Adipocyte (in vitro differentiated cells): ENCODE measurements at regions not wholly inside any gene's neighbourhood (a gene's known extent, or its start where the extent isn't known, plus 50 kb on each side); places are given as distances from the start of the nearest gene placed in this dataset.
"Not testable (repeated sequence)": the region's sequence is repeated elsewhere in the genome, so short reads cannot be mapped to it uniquely, and the experiment has no call there.

Source experiments
- DNase-seq: peaks from one replicate; pipeline ENCODE4 v3.0.0-alpha.2; 2015; ENCODE audit warnings: low read depth
- H3K27me3 ChIP-seq: replicated peaks from 2 replicates; pipeline ENCODE4 v1.7.0; 2013; ENCODE audit warnings: mild to moderate bottlenecking, low read length, moderate library complexity; ENCODE audit not compliant: control insufficient read depth, insufficient read depth
- H3K36me3 ChIP-seq: 2 replicates; pipeline ENCODE4 v1.7.0; 2013; ENCODE audit warnings: low read length, mild to moderate bottlenecking, moderate library complexity; ENCODE audit not compliant: control insufficient read depth, insufficient read depth, severe bottlenecking
- H3K4me1 ChIP-seq: 2 replicates; pipeline ENCODE4 v1.7.0; 2013; ENCODE audit warnings: mild to moderate bottlenecking, low read length, moderate library complexity; ENCODE audit not compliant: control insufficient read depth, insufficient read depth
- H3K4me3 ChIP-seq: 2 replicates; pipeline ENCODE4 v1.7.0; 2013; ENCODE audit warnings: mild to moderate bottlenecking, low read length, moderate library complexity
- H3K9ac ChIP-seq: 2 replicates; pipeline ENCODE4 v1.7.0; 2013; ENCODE audit warnings: mild to moderate bottlenecking, low read length, moderate library complexity
- H3K9me3 ChIP-seq: 2 replicates; pipeline ENCODE4 v1.7.0; 2013; ENCODE audit warnings: mild to moderate bottlenecking, low read length, moderate library complexity; ENCODE audit not compliant: control insufficient read depth

DNA sequence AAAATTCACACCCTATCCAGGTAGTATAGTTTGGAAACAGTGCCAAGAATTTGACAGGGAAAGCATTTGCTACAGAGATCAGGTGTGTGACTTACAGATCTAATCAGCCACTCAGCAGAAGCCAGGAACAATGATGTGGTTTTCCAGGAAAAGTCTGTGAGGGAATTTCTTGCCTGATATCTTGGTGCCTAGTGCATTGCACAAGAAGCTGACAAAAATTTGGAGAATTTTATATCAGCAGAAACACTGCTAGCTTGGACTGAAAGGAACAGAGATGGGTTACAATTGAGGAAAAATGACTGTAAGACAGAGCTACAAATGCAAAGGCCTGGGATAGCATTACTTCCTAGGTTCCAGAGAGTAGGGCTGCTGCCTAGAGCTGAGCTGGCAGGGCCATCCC, 658.1 kb upstream of the CHD1 start:
- H3K27me3 ChIP-seq: no peaks in the 10 kb centered on the region
- no peak for DNase-seq
- no peak overlapping the region for H3K4me3 ChIP-seq
- no peak overlapping the region for H3K9ac ChIP-seq
- H3K36me3 ChIP-seq: no peaks in the 10 kb centered on the region
- H3K9me3 ChIP-seq: no peaks in the 10 kb centered on the region
- no peaks in the 10 kb centered on the region for H3K4me1 ChIP-seq

DNA sequence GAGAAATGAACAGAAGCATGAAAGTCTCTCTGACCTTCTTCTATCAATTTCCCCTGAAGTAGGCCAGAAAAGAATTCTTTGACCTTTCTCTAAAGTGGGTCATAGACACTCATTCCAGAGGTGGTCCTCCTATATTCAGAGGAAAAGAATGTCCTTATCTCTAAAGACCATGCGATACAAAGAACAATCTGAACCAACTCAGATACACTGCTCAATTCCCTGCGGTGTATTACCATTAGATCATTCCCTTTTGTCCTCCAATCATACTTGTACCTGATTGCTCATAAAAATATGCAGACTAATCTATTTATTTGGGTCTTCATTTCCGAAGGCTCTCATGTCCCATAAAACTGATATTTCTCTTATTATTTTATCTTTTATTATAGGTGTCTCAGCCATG, 652.4 kb upstream of the CHD1 start:
- H3K9ac ChIP-seq, DNase-seq, H3K4me3 ChIP-seq, H3K27me3 ChIP-seq, H3K9me3 ChIP-seq, H3K4me1 ChIP-seq, H3K36me3 ChIP-seq: not testable (repeated sequence)

DNA sequence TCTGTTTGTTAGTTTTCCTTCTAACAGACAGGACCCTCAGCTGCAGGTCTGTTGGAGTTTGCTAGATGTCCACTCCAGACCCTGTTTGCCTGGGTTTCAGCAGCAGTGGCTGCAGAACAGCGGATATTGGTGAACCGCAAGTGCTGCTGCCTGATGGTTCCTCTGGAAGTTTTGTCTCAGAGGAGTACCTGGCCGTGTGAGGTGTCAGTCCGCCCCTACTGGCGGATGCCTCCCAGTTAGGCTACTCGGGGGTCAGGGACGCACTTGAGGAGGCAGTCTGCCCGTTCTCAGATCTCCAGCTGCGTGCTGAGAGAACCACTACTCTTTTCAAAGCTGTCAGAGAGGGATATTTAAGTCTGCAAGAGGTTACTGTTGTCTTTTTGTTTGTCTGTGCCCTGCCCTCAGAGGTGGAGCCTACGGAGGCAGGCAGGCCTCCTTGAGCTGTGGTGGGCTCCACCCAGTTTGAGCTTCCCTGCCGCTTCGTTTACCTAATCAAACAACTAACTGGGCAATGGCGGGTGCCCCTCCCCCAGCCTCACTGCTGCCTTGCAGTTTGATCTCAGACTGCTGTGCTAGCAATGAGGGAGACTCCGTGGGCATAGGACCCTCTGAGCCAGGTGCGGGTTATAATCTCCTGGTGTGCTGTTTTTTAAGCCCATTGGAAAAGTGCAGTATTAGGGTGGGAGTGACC, 634.3 kb upstream of the CHD1 start:
- not testable (repeated sequence) for H3K9me3 ChIP-seq, DNase-seq, H3K27me3 ChIP-seq, H3K9ac ChIP-seq, H3K4me1 ChIP-seq, H3K36me3 ChIP-seq, H3K4me3 ChIP-seq

DNA sequence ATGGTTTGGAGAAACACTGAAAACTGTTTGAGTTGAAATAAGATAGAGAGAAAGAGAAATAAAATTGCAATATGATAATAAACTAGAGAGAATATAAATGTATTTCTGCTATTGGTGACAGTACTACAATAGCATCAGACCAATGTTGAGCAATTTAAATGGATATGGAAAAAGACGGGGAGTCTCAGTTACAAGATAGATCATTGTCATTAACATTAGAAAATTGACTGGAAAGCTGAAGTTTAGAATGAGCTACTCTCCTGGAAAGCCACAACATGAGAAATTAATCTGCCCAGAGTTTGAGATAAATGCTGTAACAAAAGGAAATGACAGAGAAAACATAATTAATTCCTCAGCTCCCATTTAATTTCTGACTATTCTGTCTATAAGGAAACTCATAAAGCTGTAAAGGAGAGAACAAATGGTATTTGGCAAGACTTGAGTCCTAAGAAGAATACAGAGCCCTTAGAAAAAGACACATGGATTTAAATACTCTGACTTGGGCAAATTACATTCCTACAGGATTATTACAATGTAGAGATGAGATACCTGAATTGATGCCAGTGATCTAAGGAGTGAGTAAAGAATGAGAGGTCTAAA, 624.5 kb upstream of the CHD1 start:
- Histone ChIP-seq H3K4me3 (no peak overlapping the region), H3K36me3 (no peaks in the 10 kb centered on the region), H3K9me3 (no peaks in the 10 kb centered on the region), H3K27me3 (no peaks in the 10 kb centered on the region), H3K9ac (no peak overlapping the region), H3K4me1 (no peaks in the 10 kb centered on the region)
- DNase-seq: no peak

DNA sequence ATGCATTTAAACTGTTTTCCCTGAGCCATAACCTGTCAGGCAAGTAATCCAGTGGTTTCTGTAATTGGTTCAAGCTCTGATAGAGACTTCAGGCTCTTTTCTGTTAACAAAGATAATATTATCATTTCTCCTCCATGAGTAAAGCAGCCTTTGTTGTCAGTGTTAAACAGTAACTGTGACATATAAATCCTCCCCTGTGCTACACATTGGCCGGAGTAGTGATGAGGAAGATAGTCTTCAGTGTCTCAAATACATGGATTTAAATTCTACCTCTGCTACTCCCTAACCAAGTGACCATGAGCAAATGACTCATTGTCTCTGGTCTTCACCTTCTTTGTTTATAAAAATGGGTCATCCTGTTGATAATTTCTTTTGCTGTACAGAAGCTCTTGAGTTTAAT, 615.5 kb upstream of the CHD1 start:
- H3K9ac ChIP-seq: no peak overlapping the region
- DNase-seq: no peak

DNA sequence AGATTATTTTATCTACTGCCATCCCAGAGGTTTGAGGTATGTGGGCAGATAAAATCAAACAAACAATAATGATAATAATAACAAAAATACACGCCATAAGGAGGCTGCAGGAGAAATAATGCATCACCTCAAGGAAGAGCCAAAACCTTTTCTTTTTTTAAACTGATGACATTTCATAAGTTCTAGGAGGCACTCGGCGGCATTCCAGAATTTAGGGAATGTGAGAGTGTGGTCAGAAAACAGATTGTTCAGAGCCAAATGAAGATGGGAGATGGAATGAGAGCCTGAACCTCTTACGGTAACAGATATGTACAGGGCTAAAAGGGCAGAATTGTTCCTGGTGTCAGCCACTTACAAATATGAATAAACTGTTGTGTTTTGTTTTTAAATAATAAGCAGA, 615.0 kb upstream of the CHD1 start:
- H3K9ac ChIP-seq: no peak overlapping the region
- no peaks in the 10 kb centered on the region for H3K27me3 ChIP-seq
- H3K36me3 ChIP-seq: no peaks in the 10 kb centered on the region
- no peak for DNase-seq
- no peaks in the 10 kb centered on the region for H3K4me1 ChIP-seq
- H3K9me3 ChIP-seq: no peaks in the 10 kb centered on the region
- no peak overlapping the region for H3K4me3 ChIP-seq

More for the DNA sequence above, 615.5 kb upstream of the CHD1 start:
- no peaks in the 10 kb centered on the region for H3K9me3 ChIP-seq
- H3K4me3 ChIP-seq: no peak overlapping the region
- no peaks in the 10 kb centered on the region for H3K4me1 ChIP-seq
- H3K36me3 ChIP-seq: no peaks in the 10 kb centered on the region
- no peaks in the 10 kb centered on the region for H3K27me3 ChIP-seq

DNA sequence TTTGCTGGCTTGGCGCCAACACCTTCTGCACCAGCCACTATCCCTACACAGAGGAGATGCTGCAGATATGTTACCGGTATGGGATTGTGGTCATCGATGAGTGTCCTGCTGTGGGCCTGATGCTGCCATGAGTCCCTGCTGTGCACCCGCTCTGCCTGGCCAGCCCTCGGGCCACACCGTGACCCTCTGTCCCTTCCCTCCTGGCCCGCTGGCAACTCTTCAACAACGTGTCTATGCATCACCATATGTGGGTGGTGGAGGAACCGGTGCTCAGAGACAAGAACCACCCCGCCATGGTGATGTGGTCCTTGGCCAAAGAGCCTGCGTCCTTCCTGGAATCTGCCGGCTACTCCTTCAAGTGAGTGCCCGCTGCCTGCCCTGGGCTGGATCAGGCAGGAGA, 605.4 kb upstream of the CHD1 start:
- H3K4me3 ChIP-seq, H3K36me3 ChIP-seq, H3K27me3 ChIP-seq, H3K4me1 ChIP-seq, H3K9me3 ChIP-seq, H3K9ac ChIP-seq, DNase-seq: not testable (repeated sequence)

DNA sequence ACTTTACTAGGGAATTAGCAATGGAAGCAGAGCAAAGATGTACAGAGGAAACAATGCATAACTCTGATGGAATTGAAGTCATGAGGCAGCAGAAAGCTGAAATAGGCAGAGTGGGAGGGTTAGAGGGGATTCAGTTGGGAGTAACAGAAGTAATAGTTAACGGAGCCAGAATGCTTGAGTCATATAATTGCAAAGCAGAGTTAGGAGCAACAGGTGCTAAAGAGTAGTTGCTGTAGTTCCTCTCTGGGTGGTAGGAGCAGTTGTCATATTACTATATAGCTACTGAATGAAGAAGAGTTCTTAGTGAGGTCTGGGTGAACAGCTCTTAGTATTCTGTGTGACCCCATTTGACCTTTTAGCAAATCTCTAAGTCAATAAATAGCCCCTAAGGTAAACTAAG, 592.9 kb upstream of the CHD1 start:
- H3K4me3 ChIP-seq, H3K36me3 ChIP-seq, H3K9ac ChIP-seq, H3K4me1 ChIP-seq, H3K9me3 ChIP-seq, H3K27me3 ChIP-seq, DNase-seq: not testable (repeated sequence)

DNA sequence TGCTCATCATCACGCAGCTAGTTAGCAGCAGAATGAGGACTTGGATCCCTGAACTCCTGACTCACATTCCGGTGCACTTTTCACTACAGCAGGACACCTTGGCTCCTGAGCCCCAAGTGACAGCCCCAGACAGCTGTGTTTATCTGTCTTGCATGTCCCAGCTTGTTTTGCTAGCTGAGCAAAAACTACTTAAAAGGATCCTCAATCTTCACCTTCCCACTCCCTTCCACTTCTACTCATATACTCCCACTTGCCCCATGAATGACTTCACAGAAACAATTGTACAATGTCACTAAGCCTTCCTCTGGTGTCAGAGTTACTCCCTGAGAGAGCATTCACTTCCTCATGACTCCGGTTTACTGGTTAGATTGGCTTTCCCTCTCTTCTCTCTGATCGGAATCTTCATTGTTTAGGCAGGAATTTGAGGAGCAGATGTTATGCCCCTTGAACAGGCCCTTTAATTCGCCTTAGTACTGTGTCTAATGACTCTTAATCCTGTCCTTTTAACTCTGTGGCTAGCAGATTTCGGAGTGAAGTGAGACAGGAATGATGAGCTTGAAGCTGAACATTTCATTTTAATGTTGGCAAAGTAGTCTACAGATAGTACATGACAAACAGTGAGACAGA, 587.2 kb upstream of the CHD1 start:
- not testable (repeated sequence) for H3K4me3 ChIP-seq, DNase-seq, H3K27me3 ChIP-seq, H3K9ac ChIP-seq, H3K36me3 ChIP-seq, H3K9me3 ChIP-seq, H3K4me1 ChIP-seq

DNA sequence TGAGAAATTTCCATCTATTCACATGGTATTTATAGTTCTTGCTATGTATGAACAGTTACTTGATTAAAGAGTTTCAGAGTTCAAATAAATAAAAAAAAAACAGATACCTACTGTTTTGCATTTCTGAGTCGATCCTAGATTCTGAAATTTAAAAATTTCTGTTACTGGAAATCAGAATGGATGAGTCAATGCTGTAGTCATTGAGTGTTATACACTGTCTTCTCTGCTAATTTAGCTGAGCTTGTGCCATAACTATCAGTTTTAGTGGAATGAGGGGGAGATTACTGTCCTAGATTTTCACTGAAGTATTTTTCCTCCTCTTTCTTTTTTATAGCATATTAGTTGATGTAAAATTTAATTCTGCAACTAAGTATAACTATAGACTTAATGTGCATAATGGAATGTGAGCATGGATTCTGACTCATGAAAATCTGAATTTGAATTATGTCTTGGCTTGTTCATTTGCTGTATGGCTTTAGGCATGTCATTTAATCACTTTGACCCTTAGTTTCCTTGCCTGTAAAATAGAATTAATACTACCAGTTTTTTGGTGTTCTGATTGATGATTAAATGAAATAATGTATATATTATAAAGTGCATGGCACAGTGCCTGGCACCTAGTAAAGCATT, 581.5 kb upstream of the CHD1 start:
- not testable (repeated sequence) for H3K4me3 ChIP-seq, H3K9ac ChIP-seq, H3K4me1 ChIP-seq, H3K27me3 ChIP-seq, DNase-seq, H3K36me3 ChIP-seq, H3K9me3 ChIP-seq

DNA sequence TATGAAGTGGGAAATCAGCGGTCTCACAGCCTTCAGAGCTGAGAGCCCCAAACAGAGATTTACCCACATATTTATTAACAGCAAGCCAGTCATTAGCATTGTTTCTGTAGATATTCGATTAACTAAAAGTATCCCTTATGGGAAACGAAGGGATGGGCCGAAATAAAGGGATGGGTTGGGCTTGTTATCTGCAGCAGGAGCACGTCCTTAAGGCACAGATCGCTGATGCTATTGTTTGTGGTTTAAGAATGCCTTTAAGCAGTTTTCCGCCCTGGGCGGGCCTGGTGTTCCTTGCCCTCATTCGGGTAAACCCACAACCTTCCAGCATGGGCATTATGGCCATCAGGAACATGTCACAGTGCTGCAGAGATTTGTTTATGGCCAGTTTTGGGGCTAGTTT, 580.3 kb upstream of the CHD1 start:
- not testable (repeated sequence) for H3K36me3 ChIP-seq, H3K4me1 ChIP-seq, H3K27me3 ChIP-seq, DNase-seq, H3K9me3 ChIP-seq, H3K4me3 ChIP-seq, H3K9ac ChIP-seq
